ENCODE measurements at regions not wholly inside any gene's neighbourhood (a gene's known extent, or its start where the extent isn't known, plus 50 kb on each side); places are given as distances from the start of the nearest gene placed in this dataset.

DNA sequence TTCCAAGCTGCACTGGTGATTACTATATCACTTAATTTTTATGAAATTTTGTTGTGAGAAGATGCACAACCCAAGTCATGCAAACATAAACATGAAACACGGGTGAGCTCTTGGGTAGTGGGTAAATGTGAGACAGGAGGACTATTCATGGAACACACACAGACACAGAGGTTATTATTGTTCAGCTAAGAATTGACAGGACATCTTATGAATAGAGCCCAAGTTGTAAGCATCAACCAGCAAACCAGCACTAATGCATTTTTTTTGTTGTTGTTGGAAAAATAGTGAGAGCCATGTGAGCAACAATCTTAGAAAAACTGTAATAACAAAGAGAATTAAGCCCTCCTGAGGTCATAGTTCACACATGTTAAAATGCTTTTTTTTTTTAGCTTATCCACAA lies 1179.7 kb downstream of the GATA3 start:
- TF ChIP-seq, protein P1, sequence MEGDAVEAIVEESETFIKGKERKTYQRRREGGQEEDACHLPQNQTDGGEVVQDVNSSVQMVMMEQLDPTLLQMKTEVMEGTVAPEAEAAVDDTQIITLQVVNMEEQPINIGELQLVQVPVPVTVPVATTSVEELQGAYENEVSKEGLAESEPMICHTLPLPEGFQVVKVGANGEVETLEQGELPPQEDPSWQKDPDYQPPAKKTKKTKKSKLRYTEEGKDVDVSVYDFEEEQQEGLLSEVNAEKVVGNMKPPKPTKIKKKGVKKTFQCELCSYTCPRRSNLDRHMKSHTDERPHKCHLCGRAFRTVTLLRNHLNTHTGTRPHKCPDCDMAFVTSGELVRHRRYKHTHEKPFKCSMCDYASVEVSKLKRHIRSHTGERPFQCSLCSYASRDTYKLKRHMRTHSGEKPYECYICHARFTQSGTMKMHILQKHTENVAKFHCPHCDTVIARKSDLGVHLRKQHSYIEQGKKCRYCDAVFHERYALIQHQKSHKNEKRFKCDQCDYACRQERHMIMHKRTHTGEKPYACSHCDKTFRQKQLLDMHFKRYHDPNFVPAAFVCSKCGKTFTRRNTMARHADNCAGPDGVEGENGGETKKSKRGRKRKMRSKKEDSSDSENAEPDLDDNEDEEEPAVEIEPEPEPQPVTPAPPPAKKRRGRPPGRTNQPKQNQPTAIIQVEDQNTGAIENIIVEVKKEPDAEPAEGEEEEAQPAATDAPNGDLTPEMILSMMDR (IDR thresholded peaks at IDR 0.05) = no peak
- TF ChIP-seq POLR2A (IDR thresholded peaks at IDR 0.05) (no peak), POLR2AphosphoS5 (IDR thresholded peaks at IDR 0.05) (no peak)
